Stimulated activated CD4-positive, alpha-beta T cell treated with anti-CD3 and anti-CD28 coated beads, Interleukin-12 subunit alpha, Interleukin-12 subunit beta, amount 100 ng/mL, for 24 hours (primary cell): ENCODE measurements at regions not wholly inside any gene's neighbourhood (a gene's known extent, or its start where the extent isn't known, plus 50 kb on each side); places are given as distances from the start of the nearest gene placed in this dataset.

Experiments used
- DNase-seq, 2 experiments: peaks; one replicate each; pipeline ENCODE4 v3.0.0-alpha.2; 2020; ENCODE audit warnings: low read depth in 2 of 2

- no peak for DNase-seq
Observed at GRCh38 chr6:139482287-139482686, 107.8 kb upstream of the CITED2 start.

GRCh38 chr6:139480356-139481165, 106.1 kb upstream of the CITED2 start:
- no peak for DNase-seq

- DNase-seq: no peak
Observed at GRCh38 chr6:139479433-139480222, 105.2 kb upstream of the CITED2 start.

- no peak for DNase-seq
Observed at GRCh38 chr6:139475646-139476045, 101.2 kb upstream of the CITED2 start.

GRCh38 chr6:139475241-139475640, 100.8 kb upstream of the CITED2 start:
- DNase-seq: no peak

GRCh38 chr6:139474145-139475108, 100.0 kb upstream of the CITED2 start:
- DNase-seq: no peak

GRCh38 chr6:139473731-139474130, 99.3 kb upstream of the CITED2 start:
- DNase-seq: no peak

- DNase-seq: no peak
Observed at GRCh38 chr6:139473231-139473701, 98.8 kb upstream of the CITED2 start.

GRCh38 chr6:139472351-139473015, 98.0 kb upstream of the CITED2 start:
- DNase-seq: no peak

GRCh38 chr6:139470997-139471396, 96.5 kb upstream of the CITED2 start:
- DNase-seq: no peak

- DNase-seq: no peak
Observed at GRCh38 chr6:139468178-139468819, 93.9 kb upstream of the CITED2 start.

- DNase-seq: no peak
Observed at GRCh38 chr6:139457476-139457875, 83.0 kb upstream of the CITED2 start.

- no peak for DNase-seq
Observed at GRCh38 chr6:139452148-139452876, 77.9 kb upstream of the CITED2 start.

- DNase-seq: no peak
Observed at GRCh38 chr6:139449611-139450000, 75.2 kb upstream of the CITED2 start.

GRCh38 chr6:139448998-139449610, 74.7 kb upstream of the CITED2 start:
- no peak for DNase-seq

- no peak for DNase-seq
Observed at GRCh38 chr6:139448051-139448649, 73.7 kb upstream of the CITED2 start.

GRCh38 chr6:139447656-139447975, 73.2 kb upstream of the CITED2 start:
- no peak for DNase-seq

GRCh38 chr6:139446768-139447655, 72.6 kb upstream of the CITED2 start:
- no peak for DNase-seq
